Stimulated activated CD8-positive, alpha-beta memory T cell treated with anti-CD3 and anti-CD28 coated beads, Interleukin-12 subunit alpha, Interleukin-12 subunit beta, amount 100 ng/mL, for 24 hours (primary cell): ENCODE measurements at regions not wholly inside any gene's neighbourhood (a gene's known extent, or its start where the extent isn't known, plus 50 kb on each side); places are given as distances from the start of the nearest gene placed in this dataset.

Experiments
- DNase-seq: peaks from one replicate; pipeline ENCODE4 v3.0.0-alpha.2; 2020; ENCODE audit errors: extremely low read depth

GRCh38 chr5:87949676-87950631 lies 318.7 kb downstream of the TMEM161B start:
- DNase-seq = no peak

- no peak for DNase-seq
Observed at GRCh38 chr5:87948486-87948885, 320.2 kb downstream of the TMEM161B start.

GRCh38 chr5:87946271-87946670 lies 322.4 kb downstream of the TMEM161B start:
- no peak for DNase-seq

GRCh38 chr5:87945286-87945650 lies 323.4 kb downstream of the TMEM161B start:
- DNase-seq = no peak

GRCh38 chr5:87944553-87945285 lies 323.9 kb downstream of the TMEM161B start:
- DNase-seq = no peak

- DNase-seq = no peak
Observed at GRCh38 chr5:87940775-87941174, 327.9 kb downstream of the TMEM161B start.

- no peak for DNase-seq
Observed at GRCh38 chr5:87936667-87937066, 332.0 kb downstream of the TMEM161B start.

GRCh38 chr5:87924436-87924835 lies 344.2 kb downstream of the TMEM161B start:
- DNase-seq = no peak

- DNase-seq = no peak
Observed at GRCh38 chr5:87916320-87916719, 352.3 kb downstream of the TMEM161B start.

- no peak for DNase-seq
Observed at GRCh38 chr5:87912419-87912818, 356.2 kb downstream of the TMEM161B start.

- DNase-seq = no peak
Observed at GRCh38 chr5:87909382-87909781, 359.3 kb downstream of the TMEM161B start.

- DNase-seq = no peak
Observed at GRCh38 chr5:87906962-87907361, 361.7 kb downstream of the TMEM161B start.

- no peak for DNase-seq
Observed at GRCh38 chr5:87900419-87900818, 368.2 kb downstream of the TMEM161B start.

GRCh38 chr5:87899721-87900131 lies 368.9 kb downstream of the TMEM161B start:
- DNase-seq = no peak

- DNase-seq = no peak
Observed at GRCh38 chr5:87899208-87899661, 369.4 kb downstream of the TMEM161B start.

- DNase-seq = no peak
Observed at GRCh38 chr5:87898574-87898973, 370.1 kb downstream of the TMEM161B start.

GRCh38 chr5:87888139-87888538 lies 380.5 kb downstream of the TMEM161B start:
- no peak for DNase-seq

- DNase-seq = no peak
Observed at GRCh38 chr5:87887247-87887646, 381.4 kb downstream of the TMEM161B start.

- DNase-seq = no peak
Observed at GRCh38 chr5:87886164-87886563, 382.5 kb downstream of the TMEM161B start.

- DNase-seq = no peak
Observed at GRCh38 chr5:87885758-87886157, 382.9 kb downstream of the TMEM161B start.

GRCh38 chr5:87877495-87877894 lies 391.1 kb downstream of the TMEM161B start:
- no peak for DNase-seq

GRCh38 chr5:87877023-87877422 lies 391.6 kb downstream of the TMEM161B start:
- DNase-seq = no peak

- no peak for DNase-seq
Observed at GRCh38 chr5:87876616-87877015, 392.0 kb downstream of the TMEM161B start.
